Esophagus muscularis mucosa (tissue), 4 donors: ENCODE measurements at regions not wholly inside any gene's neighbourhood (a gene's known extent, or its start where the extent isn't known, plus 50 kb on each side); places are given as distances from the start of the nearest gene placed in this dataset.
A peak's percentile ranks its signal among the peaks of the same experiment; 100 is the strongest.
"Not testable (repeated sequence)": the region's sequence is repeated elsewhere in the genome, so short reads cannot be mapped to it uniquely, and the experiment has no call there.

Experiments used
- DNase-seq: peaks from one replicate; pipeline ENCODE4 v3.0.0-alpha.2; 2017; ENCODE audit errors: extremely low spot score
- H3K27ac ChIP-seq, 4 donors: fragments of 200-600 bp; sonication (generic); replicated peaks in 1 of 4; 1 replicate in 3 of 4; 2 replicates in 1 of 4; pipeline ENCODE4 v1.5.1; 2016 to 2019; ENCODE audit warnings: mild to moderate bottlenecking in 1 of 4
- H3K27me3 ChIP-seq, 4 donors: fragments of 200-600 bp; sonication (generic); one replicate each; pipeline versions ENCODE4 v1.5.1 to v1.6.0; 2016 to 2019
- H3K36me3 ChIP-seq, 4 donors: fragments of 200-600 bp; sonication (generic); one replicate each; pipeline ENCODE4 v1.5.1; 2016 to 2019
- H3K4me1 ChIP-seq, 4 donors: fragments of 200-600 bp; sonication (generic); one replicate each; pipeline ENCODE4 v1.5.1; 2016 to 2019
- H3K4me3 ChIP-seq, 4 donors: fragments of 200-600 bp; sonication (generic); 1 replicate in 2 of 4; 2 replicates in 2 of 4; pipeline ENCODE4 v1.5.1; 2016 to 2019; ENCODE audit warnings: mild to moderate bottlenecking in 4 of 4, moderate library complexity in 1 of 4
- H3K9me3 ChIP-seq, 4 donors: fragments of 200-600 bp; sonication (generic); 1 replicate in 3 of 4; 2 replicates in 1 of 4; pipeline ENCODE4 v1.5.1; 2016 to 2019
- EP300 ChIP-seq: sonication (generic); formaldehyde crosslinking; IDR thresholded peaks from one replicate; pipeline ENCODE4 v1.6.1; 2017; ENCODE audit warnings: antibody characterized with exemption
- POLR2A ChIP-seq: fragments of 450-650 bp; IDR thresholded peaks from one replicate; pipeline ENCODE4 v1.6.1; 2017; ENCODE audit warnings: antibody characterized with exemption, moderate library complexity, mild to moderate bottlenecking, low read depth
- POLR2AphosphoS5 ChIP-seq, 2 donors: sonication (generic); formaldehyde crosslinking; IDR thresholded peaks; one replicate each; pipeline ENCODE4 v1.6.1; 2017; ENCODE audit warnings: antibody characterized with exemption in 2 of 2
- WGBS: methylation state at CpG from one replicate; pipeline ENCODE4 v1.1.5; 2018; 5-methylcytosine and 5-hydroxymethylcytosine counted together
- intact Hi-C: fragments of 100-400 bp; cut with DNase I; formaldehyde crosslinking; loops from one replicate; pipeline ENCODE4 v1.15.1; 2023
- TF ChIP-seq, protein P1 (sequence below), 3 experiments: fragments of 200-600 bp in 2 of 3; fragments of 450-650 bp in 1 of 3; sonication (generic) in 2 of 3; IDR thresholded peaks; one replicate each; pipeline ENCODE4 v1.5.1; 2017 to 2019; ENCODE audit warnings: antibody characterized with exemption in 3 of 3, mild to moderate bottlenecking in 2 of 3, moderate library complexity in 1 of 3

DNA sequence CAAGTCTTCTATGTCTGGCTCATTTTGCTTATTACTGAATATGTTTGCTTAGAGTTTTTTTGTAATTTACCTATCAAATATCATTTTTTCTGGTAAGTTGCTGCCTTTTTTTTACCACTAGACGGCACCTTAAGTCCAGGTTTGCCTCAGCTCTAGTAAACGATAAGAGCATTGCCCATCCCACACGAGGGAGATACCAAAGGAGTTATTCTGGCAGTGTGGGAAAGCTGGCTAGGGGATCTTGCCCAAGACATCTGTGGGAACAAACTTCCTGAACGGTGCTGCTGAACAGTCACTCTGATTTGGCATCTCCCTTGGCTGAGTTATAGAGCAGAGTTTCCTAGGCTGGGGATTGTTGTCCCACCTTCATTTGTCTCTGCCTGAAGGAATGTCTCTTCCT is 306.4 kb downstream of the COL12A1 start:
- H3K4me1 ChIP-seq: no peaks in the 10 kb centered on the region
- no peak for DNase-seq
- TF ChIP-seq, protein P1, sequence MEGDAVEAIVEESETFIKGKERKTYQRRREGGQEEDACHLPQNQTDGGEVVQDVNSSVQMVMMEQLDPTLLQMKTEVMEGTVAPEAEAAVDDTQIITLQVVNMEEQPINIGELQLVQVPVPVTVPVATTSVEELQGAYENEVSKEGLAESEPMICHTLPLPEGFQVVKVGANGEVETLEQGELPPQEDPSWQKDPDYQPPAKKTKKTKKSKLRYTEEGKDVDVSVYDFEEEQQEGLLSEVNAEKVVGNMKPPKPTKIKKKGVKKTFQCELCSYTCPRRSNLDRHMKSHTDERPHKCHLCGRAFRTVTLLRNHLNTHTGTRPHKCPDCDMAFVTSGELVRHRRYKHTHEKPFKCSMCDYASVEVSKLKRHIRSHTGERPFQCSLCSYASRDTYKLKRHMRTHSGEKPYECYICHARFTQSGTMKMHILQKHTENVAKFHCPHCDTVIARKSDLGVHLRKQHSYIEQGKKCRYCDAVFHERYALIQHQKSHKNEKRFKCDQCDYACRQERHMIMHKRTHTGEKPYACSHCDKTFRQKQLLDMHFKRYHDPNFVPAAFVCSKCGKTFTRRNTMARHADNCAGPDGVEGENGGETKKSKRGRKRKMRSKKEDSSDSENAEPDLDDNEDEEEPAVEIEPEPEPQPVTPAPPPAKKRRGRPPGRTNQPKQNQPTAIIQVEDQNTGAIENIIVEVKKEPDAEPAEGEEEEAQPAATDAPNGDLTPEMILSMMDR (IDR thresholded peaks at IDR 0.05): no peak
- TF ChIP-seq POLR2AphosphoS5 (IDR thresholded peaks at IDR 0.05): no peak
- TF ChIP-seq POLR2A: no peak
- TF ChIP-seq EP300: no peak
- H3K9me3 ChIP-seq: peaks cover 0 to 18% (median 13%) of the 10 kb centered on the region in 4 donors
- intact Hi-C loops: no loop called here
- H3K27me3 ChIP-seq: no peaks in the 10 kb centered on the region
- H3K4me3 ChIP-seq: no peak overlapping the region
- H3K27ac ChIP-seq: no peak overlapping the region
- no peaks in the 10 kb centered on the region for H3K36me3 ChIP-seq
- WGBS: 63% methylated on average over 4 of the region's 4 CpGs

DNA sequence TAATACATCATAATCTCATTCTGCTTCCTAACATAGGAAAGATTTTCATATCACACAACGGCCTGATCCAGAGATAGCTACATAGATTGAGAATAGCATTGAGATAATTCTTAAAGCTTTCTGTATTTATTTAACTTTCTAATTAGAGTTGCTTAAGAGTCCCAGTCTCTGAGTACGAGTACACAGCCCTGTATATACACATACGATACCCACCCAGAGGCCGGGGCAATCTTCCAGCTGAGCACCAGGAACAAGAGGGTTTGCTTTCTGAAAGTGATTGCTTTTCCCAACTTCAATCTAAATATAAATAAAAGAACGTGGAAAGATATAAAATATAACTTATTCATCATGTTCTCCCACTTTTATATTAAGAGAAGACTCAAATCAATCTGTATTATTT is 313.8 kb downstream of the COL12A1 start:
- WGBS: 43% methylated on average over 5 of the region's 5 CpGs
- Histone ChIP-seq H3K4me3 (no peak overlapping the region), H3K9me3 (peaks cover 0 to 1% (median 0%) of the 10 kb centered on the region in 4 donors), H3K27ac (peak overlapping the region in 2 of 4 donors; percentile 37 to 46), H3K27me3 (no peaks in the 10 kb centered on the region), H3K4me1 (peaks cover 0 to 17% (median 17%) of the 10 kb centered on the region in 4 donors), H3K36me3 (no peaks in the 10 kb centered on the region)
- DNase-seq: no peak
- TF ChIP-seq POLR2AphosphoS5 (IDR thresholded peaks at IDR 0.05) (no peak), EP300 (no peak), POLR2A (no peak)
- TF ChIP-seq, protein P1 (IDR thresholded peaks at IDR 0.05): no peak
- intact Hi-C loops: no loop called here

DNA sequence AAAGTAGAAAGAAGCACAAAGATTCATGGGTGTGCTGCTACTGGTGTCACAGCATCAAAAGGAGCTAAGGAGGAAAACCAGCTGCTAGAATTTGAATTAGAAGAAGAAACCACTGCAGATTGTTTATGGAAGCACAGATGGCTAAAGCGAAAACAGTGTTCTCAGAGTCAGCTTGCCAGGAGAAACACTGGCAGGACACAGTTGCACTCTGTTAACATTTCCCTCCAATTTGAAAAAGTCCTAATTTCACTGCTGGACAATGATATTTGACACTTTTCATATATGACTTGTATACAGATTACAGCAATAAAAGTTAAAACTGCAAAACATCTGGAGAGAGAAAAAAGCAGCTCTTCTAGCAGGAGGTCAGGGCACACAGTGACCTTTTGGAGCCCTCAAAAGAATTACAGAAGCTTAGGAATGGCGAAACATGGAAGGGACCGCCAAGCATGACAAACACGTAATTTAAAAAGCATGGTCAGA is 314.5 kb downstream of the COL12A1 start:
- intact Hi-C loops: no loop called here
- H3K4me3 ChIP-seq: no peak overlapping the region
- no peak for DNase-seq
- TF ChIP-seq POLR2AphosphoS5 (IDR thresholded peaks at IDR 0.05): peak in 1 of 2 donors; percentile 44
- TF ChIP-seq, protein P1 (IDR thresholded peaks at IDR 0.05): no peak
- TF ChIP-seq EP300: no peak
- peak overlapping the region in 3 of 4 donors; percentile 33 to 46 (median 37) for H3K27ac ChIP-seq
- H3K9me3 ChIP-seq: no peaks in the 10 kb centered on the region
- H3K36me3 ChIP-seq: no peaks in the 10 kb centered on the region
- WGBS: 39% methylated on average over 4 of the region's 4 CpGs
- no peaks in the 10 kb centered on the region for H3K27me3 ChIP-seq
- peaks cover 0 to 17% (median 17%) of the 10 kb centered on the region in 4 donors for H3K4me1 ChIP-seq

DNA sequence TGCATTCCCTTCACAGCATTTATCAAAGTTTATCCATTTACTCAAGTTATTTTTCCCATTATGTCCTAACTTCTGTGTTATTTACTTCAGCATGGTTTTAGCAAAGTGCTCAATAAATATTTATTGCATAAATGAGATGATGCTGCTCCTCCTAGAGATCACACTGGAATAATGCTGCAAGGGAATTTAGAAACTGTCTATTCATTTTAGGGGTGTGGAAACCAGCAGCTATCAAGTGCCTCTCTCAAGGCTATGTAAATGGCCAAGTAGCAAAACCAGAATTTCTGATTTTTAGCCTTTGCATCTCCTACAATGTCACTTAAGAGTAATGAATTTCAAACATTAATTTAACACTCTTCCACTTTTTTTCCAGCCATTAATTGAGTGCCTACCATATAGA is 316.2 kb downstream of the COL12A1 start:
- no peak for DNase-seq
- no peak overlapping the region for H3K4me3 ChIP-seq
- H3K27me3 ChIP-seq: no peaks in the 10 kb centered on the region
- H3K4me1 ChIP-seq: peaks cover 0 to 17% (median 17%) of the 10 kb centered on the region in 4 donors
- TF ChIP-seq, protein P1 (IDR thresholded peaks at IDR 0.05): no peak
- TF ChIP-seq POLR2A: no peak
- TF ChIP-seq EP300: no peak
- no peak for TF ChIP-seq POLR2AphosphoS5 (IDR thresholded peaks at IDR 0.05)
- no peak overlapping the region for H3K27ac ChIP-seq
- intact Hi-C loops: no loop called here
- H3K36me3 ChIP-seq: no peaks in the 10 kb centered on the region
- no peaks in the 10 kb centered on the region for H3K9me3 ChIP-seq

DNA sequence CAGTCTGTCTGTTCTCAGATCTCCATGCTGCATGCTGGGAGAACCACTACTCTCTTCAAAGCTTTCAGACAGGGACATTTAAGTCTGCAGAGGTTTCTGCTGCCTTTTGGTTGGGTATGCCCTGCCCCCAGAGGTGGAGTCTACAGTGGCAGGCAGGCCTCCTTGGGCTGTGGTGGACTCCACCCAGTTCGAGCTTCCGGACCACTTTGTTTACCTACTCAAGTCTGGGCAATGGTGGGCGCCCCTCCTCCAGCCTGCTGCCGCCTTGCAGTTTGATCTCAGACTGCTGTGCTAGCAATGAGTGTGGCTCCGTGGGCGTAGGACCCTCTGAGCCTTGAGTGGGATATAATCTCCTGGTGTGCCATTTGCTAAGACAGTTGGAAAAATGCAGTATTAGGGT is 317.1 kb downstream of the COL12A1 start:
- H3K4me3 ChIP-seq, DNase-seq, H3K9me3 ChIP-seq, H3K36me3 ChIP-seq, H3K27ac ChIP-seq, H3K27me3 ChIP-seq, intact Hi-C loops: not testable (repeated sequence)
- peaks cover 0 to 17% (median 17%) of the 10 kb centered on the region in 4 donors for H3K4me1 ChIP-seq
- 90% methylated on average over 5 of the region's 6 CpGs for WGBS
